HG03457 (cell line): ENCODE measurements at regions not wholly inside any gene's neighbourhood (a gene's known extent, or its start where the extent isn't known, plus 50 kb on each side); places are given as distances from the start of the nearest gene placed in this dataset.

Experiments
- ATAC-seq: cut with Tn5 transposase; IDR thresholded peaks from one replicate; pipeline ENCODE4 v1.9.1; 2021; ENCODE audit warnings: moderate number of reproducible peaks; ENCODE audit not compliant: unreplicated experiment

- no peak for ATAC-seq
These were observed 1295.6 kb upstream of the CDH6 start for GRCh38 chr5:29897916-29898315.

GRCh38 chr5:29896646-29897045 lies 1296.8 kb upstream of the CDH6 start:
- no peak for ATAC-seq

GRCh38 chr5:29894668-29895067 lies 1298.8 kb upstream of the CDH6 start:
- ATAC-seq, result no peak

GRCh38 chr5:29889051-29889450 lies 1304.4 kb upstream of the CDH6 start:
- no peak for ATAC-seq

- ATAC-seq, result no peak
These were observed 1307.9 kb upstream of the CDH6 start for GRCh38 chr5:29885595-29885994.

- no peak for ATAC-seq
These were observed 1311.5 kb upstream of the CDH6 start for GRCh38 chr5:29882036-29882435.

- ATAC-seq, result no peak
These were observed 1314.1 kb upstream of the CDH6 start for GRCh38 chr5:29879401-29879800.

GRCh38 chr5:29878599-29878998 lies 1314.9 kb upstream of the CDH6 start:
- ATAC-seq, result no peak

GRCh38 chr5:29867155-29867554 lies 1326.3 kb upstream of the CDH6 start:
- ATAC-seq, result no peak

- ATAC-seq, result no peak
These were observed 1339.7 kb upstream of the CDH6 start for GRCh38 chr5:29853711-29854220.

GRCh38 chr5:29852329-29852728 lies 1341.2 kb upstream of the CDH6 start:
- no peak for ATAC-seq

- no peak for ATAC-seq
These were observed 1348.3 kb upstream of the CDH6 start for GRCh38 chr5:29845206-29845605.

GRCh38 chr5:29833394-29833793 lies 1360.1 kb upstream of the CDH6 start:
- ATAC-seq, result no peak

GRCh38 chr5:29822521-29822920 lies 1371.0 kb upstream of the CDH6 start:
- ATAC-seq, result no peak

- ATAC-seq, result no peak
These were observed 1381.4 kb upstream of the CDH6 start for GRCh38 chr5:29811914-29812679.

- no peak for ATAC-seq
These were observed 1387.7 kb upstream of the CDH6 start for GRCh38 chr5:29805804-29806203.

- no peak for ATAC-seq
These were observed 1392.7 kb upstream of the CDH6 start for GRCh38 chr5:29800752-29801151.

GRCh38 chr5:29796013-29796412 lies 1397.5 kb upstream of the CDH6 start:
- no peak for ATAC-seq

- no peak for ATAC-seq
These were observed 1398.3 kb upstream of the CDH6 start for GRCh38 chr5:29795096-29795652.

GRCh38 chr5:29794141-29794787 lies 1399.2 kb upstream of the CDH6 start:
- ATAC-seq, result no peak

- ATAC-seq, result no peak
These were observed 1403.2 kb upstream of the CDH6 start for GRCh38 chr5:29790281-29790680.

- no peak for ATAC-seq
These were observed 1413.1 kb upstream of the CDH6 start for GRCh38 chr5:29780401-29780800.
